ENCODE measurements at regions not wholly inside any gene's neighbourhood (a gene's known extent, or its start where the extent isn't known, plus 50 kb on each side); places are given as distances from the start of the nearest gene placed in this dataset.
"Not testable (repeated sequence)": the region's sequence is repeated elsewhere in the genome, so short reads cannot be mapped to it uniquely, and the experiment has no call there.

DNA sequence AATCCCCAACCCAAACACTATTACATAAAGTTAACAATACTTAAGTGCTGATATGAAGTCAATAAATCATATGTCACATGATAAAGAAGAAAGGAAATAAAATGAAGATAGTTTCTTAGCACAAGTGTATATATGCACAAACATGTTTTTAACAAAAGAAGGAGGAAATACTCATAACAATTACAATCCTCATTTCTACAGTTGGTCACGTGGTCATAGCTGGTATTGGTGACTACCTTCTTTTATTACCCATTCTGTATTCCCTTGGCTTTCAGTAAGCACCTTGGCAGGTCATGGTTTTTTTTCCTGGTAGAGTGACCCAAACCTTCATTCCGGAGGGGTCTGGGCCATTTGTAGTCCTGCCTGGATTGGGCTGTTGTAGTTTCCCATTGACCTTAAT, 137.1 kb upstream of the KCND3 start:
- TF ChIP-seq, protein P1, sequence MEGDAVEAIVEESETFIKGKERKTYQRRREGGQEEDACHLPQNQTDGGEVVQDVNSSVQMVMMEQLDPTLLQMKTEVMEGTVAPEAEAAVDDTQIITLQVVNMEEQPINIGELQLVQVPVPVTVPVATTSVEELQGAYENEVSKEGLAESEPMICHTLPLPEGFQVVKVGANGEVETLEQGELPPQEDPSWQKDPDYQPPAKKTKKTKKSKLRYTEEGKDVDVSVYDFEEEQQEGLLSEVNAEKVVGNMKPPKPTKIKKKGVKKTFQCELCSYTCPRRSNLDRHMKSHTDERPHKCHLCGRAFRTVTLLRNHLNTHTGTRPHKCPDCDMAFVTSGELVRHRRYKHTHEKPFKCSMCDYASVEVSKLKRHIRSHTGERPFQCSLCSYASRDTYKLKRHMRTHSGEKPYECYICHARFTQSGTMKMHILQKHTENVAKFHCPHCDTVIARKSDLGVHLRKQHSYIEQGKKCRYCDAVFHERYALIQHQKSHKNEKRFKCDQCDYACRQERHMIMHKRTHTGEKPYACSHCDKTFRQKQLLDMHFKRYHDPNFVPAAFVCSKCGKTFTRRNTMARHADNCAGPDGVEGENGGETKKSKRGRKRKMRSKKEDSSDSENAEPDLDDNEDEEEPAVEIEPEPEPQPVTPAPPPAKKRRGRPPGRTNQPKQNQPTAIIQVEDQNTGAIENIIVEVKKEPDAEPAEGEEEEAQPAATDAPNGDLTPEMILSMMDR (IDR thresholded peaks at IDR 0.05; ENCODE audit: unreplicated experiment): no peak
- Mint-ChIP-seq H3K27ac (no peak overlapping the region), H3K36me3 (no peaks in the 10 kb centered on the region), H3K4me1 (no peaks in the 10 kb centered on the region), H3K9me3 (peaks cover 3% of the 10 kb centered on the region), H3K4me3 (no peak overlapping the region), H3K27me3 (ENCODE audit: low read depth) (peaks cover 4% of the 10 kb centered on the region)
- DNase-seq (ENCODE audit: low spot score in 2 of 2, unreplicated experiment in 2 of 2): no peak

DNA sequence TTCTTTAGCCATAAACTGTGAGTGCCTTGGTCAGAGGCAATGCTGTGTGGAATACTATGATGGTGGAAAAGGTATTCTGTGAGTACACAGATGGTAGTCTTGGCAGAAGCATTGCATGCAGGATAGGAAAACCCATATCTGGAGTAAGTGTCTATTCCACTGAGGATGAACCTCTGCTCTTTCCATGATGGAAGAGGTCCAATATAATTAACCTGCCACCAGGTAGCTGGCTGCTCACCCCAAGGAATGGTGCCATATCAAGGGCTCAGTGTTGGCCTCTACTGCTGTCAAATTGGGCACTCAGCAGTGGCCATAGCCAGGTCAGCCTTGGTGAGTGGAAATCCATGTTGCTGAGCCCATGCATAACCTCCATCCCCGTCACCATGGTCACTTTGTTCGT, 138.1 kb upstream of the KCND3 start:
- H3K27ac Mint-ChIP-seq; H3K36me3 Mint-ChIP-seq; H3K9me3 Mint-ChIP-seq; H3K4me3 Mint-ChIP-seq; DNase-seq (ENCODE audit: low spot score in 2 of 2, unreplicated experiment in 2 of 2); H3K4me1 Mint-ChIP-seq; H3K27me3 Mint-ChIP-seq (ENCODE audit: low read depth): not testable (repeated sequence)

- no peak overlapping the region for H3K4me3 Mint-ChIP-seq
- TF ChIP-seq, protein P1 (IDR thresholded peaks at IDR 0.05; ENCODE audit: unreplicated experiment): no peak
- H3K36me3 Mint-ChIP-seq: no peaks in the 10 kb centered on the region
- H3K27me3 Mint-ChIP-seq (ENCODE audit: low read depth): peaks cover 15% of the 10 kb centered on the region
- no peak overlapping the region for H3K27ac Mint-ChIP-seq
- no peaks in the 10 kb centered on the region for H3K4me1 Mint-ChIP-seq
- DNase-seq (ENCODE audit: low spot score in 2 of 2, unreplicated experiment in 2 of 2): no peak
- peaks cover 8% of the 10 kb centered on the region for H3K9me3 Mint-ChIP-seq
Observed at GRCh38 chr1:112133487-112133886, 144.0 kb upstream of the KCND3 start.

DNA sequence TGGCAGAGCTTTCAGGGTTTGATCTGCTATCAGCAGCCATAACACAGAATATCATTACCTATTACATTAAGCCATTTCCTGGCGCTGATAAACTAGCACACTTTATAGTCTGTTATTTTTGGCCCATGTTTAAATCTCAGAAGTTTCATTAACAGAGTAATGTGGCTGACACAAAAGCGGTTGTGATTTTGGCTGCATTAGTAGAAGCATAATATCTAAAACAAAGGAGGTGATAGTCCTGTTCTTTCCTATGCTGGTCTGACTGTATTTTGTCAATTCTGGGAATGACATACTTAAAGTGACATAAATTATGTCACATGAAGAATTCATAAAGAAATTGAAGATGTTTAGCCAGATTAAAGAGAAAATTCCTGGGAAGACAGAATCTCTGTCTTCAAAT, 151.3 kb upstream of the KCND3 start:
- Mint-ChIP-seq H3K27ac (no peak overlapping the region), H3K36me3 (no peaks in the 10 kb centered on the region), H3K27me3 (ENCODE audit: low read depth) (peaks cover 40% of the 10 kb centered on the region), H3K4me1 (no peaks in the 10 kb centered on the region), H3K9me3 (no peaks in the 10 kb centered on the region), H3K4me3 (no peak overlapping the region)
- DNase-seq (ENCODE audit: low spot score in 2 of 2, unreplicated experiment in 2 of 2): no peak
- TF ChIP-seq, protein P1 (IDR thresholded peaks at IDR 0.05; ENCODE audit: unreplicated experiment): no peak

DNA sequence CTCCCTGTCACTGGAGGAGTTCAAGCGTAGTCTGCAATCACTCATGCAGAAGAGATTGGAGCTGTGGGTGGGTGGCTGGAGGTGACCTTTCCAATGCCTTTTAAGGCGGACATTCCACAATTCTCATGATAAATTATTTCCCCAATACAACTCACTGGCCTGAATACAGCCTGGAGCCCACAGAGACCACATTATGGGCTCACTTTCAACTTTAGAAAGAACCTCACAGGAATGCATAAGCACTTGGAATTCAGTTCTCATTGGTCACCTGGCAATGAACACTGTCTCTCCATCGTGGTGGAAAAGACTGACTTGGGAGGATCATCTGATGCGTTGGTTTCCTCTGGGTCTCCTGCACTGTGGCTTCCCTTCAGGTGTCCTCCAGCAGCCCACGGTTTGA, 151.8 kb upstream of the KCND3 start:
- Mint-ChIP-seq H3K27ac (no peak overlapping the region), H3K4me1 (no peaks in the 10 kb centered on the region), H3K27me3 (ENCODE audit: low read depth) (peaks cover 40% of the 10 kb centered on the region), H3K4me3 (no peak overlapping the region), H3K36me3 (no peaks in the 10 kb centered on the region), H3K9me3 (no peaks in the 10 kb centered on the region)
- TF ChIP-seq, protein P1 (IDR thresholded peaks at IDR 0.05; ENCODE audit: unreplicated experiment): no peak
- DNase-seq (ENCODE audit: low spot score in 2 of 2, unreplicated experiment in 2 of 2): no peak

DNA sequence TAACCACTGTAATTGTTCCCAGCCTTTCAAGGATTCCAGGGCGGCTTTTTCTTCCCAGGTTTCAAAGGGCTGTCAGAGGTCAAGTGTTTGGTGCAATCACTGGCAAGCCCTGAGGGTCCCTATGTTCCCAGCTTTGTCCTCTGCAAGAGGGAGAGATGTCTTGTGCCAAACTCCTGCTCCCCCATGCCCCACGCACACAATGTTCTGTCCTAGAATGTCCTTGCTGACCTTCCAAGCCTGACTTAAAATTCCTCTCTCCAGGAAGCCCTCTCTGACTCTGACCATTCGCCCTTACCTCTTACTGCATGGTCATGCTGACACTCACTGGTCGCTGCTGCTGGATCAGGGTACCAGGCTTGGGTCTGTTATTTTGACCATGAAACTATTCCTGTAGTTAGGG, 152.5 kb upstream of the KCND3 start:
- DNase-seq (ENCODE audit: low spot score in 2 of 2, unreplicated experiment in 2 of 2): no peak
- no peak overlapping the region for H3K4me3 Mint-ChIP-seq
- no peaks in the 10 kb centered on the region for H3K4me1 Mint-ChIP-seq
- H3K27ac Mint-ChIP-seq: no peak overlapping the region
- TF ChIP-seq, protein P1 (IDR thresholded peaks at IDR 0.05; ENCODE audit: unreplicated experiment): no peak
- H3K9me3 Mint-ChIP-seq: no peaks in the 10 kb centered on the region
- H3K36me3 Mint-ChIP-seq: no peaks in the 10 kb centered on the region
- peaks cover 38% of the 10 kb centered on the region for H3K27me3 Mint-ChIP-seq (ENCODE audit: low read depth)

Measured in mesothelial cell of epicardium (in vitro differentiated cells).